ENCODE measurements at regions not wholly inside any gene's neighbourhood (a gene's known extent, or its start where the extent isn't known, plus 50 kb on each side); places are given as distances from the start of the nearest gene placed in this dataset.

DNA sequence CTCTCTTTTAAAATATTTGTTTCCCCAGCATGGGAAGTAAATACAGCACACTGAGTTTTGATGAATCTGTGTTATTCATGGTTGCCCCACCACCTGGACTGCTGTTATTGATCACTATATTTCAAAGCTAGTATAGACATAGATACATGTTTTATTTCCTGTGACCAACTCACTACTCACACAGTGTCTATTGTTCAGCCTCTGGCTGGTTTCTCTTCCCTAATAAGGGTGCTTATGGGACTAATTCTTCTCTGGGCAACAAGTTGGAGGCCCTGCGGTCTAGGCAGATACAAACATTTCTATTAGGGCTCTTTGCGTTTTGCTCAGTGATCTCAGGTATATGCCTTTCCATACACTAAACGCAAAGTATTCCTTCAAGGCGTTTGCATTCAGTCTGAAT lies 1191.0 kb upstream of the TMEM132C start:
- in situ Hi-C loops (cut with HindIII; ENCODE audit: low sequenced_read_pairs), result no loop called here
- no peak for DNase-seq (ENCODE audit: low spot score)

DNA sequence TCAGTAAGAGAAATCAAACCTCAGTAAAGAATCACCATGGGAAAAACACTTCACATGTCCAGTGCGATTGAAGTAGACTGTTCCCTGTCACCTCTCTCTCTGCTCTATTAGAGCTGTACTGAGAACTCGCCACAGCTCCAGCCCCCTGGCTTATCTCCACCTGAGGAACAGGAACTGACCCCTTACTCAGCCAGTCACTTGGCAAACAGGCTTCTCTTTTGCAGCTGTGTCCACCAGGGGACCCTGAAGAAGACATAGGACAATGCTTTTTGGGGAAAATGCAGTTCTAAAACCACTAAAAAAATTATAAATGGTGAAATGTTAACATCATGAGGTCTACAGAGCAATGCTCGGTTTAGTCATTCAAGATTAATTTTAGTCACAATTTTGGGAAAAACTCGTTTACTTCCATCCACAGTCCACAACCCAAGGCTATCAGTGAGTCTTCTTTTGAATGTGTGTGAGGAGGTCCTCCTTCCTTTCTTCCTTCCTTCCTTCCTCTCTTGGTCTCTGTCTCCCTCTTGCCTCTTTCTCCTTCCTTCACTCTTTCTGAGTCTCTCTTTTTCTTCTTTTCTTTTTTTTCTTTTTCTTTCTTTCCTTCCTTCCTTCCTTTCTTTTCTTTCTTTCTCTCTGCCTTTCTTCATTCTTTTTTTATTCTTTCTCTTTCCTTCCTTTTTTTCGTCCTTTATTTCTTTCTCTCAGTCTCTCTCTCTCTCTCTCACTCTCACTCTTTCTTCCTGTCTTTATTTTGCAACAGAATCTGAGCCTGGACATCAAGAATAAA lies 1189.5 kb upstream of the TMEM132C start:
- in situ Hi-C loops (cut with HindIII; ENCODE audit: low sequenced_read_pairs), result no loop called here
- no peak for DNase-seq (ENCODE audit: low spot score)

DNA sequence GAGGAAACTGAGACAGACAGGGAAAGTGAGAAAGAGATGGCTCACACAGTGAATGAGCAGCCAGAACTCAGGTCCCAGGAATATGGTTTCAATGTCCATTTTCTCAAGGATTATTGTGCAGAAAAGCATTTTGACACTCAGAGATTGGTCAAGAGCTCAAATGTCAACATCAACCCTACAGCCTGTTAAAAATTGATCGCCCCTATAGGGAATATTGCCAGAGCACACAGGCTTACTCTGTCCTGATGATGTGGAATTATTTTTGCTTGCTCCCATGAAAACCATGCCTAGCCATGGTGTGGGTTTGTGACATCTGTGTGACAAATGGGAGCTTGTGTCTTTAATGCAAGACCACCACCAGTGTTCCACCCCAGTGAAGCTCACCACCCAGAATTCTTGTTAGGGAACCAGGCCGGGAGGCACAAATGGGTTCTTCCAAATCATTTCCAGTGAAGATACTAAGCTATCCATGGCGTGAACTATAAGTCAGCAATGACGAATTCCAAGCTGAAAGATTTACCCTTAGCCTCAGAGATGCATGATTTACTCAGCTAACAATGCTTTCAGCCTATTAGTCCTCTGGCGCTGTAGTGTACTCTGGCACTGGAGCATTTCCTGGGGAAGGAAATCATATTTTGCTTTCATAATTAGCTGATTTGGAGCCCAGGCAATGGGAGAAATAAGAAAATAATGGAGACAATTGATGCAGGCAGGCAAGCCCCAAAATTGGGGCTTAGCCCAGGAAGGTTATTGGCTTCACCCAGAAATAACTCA lies 1188.2 kb upstream of the TMEM132C start:
- no peak for DNase-seq (ENCODE audit: low spot score)
- in situ Hi-C loops (cut with HindIII; ENCODE audit: low sequenced_read_pairs), result no loop called here

DNA sequence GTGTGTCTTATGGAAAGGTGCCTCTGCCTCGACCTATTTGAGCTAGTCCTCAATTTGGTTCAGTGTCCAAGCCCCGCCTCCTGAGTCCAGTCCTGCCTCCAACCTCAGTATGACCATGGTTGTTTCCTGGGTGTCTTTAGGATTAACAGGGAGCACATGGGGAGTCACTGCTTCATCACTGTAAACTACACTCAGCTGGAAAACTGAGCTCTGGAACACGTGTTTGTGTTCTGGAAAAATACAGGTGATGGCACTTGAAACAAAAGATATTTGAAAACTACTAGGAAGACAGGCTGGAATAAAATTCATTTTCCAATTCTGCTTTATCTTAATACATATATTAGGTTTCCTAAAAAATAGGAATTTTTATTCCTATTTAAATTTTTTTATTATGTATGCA lies 1187.3 kb upstream of the TMEM132C start:
- DNase-seq (ENCODE audit: low spot score), result no peak
- in situ Hi-C loops (cut with HindIII; ENCODE audit: low sequenced_read_pairs), result no loop called here

DNA sequence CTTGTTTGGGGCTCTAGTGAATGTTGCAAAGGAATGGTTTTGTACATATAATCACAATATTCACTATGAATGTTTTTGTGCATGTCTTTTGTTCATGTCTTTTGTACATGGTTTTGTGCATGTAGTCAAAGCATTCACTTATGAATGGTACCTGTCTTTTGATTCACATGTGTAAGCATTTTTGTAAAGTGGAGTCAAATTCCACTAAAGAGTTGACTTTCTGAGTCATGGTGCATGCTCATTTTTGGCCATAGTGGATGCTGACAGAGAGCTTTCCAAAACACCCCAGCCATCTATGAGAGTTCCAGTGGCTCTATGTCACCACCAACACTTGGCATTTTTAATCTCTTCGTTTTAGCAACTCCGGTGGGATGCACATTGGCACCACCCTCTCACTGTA lies 1185.9 kb upstream of the TMEM132C start:
- DNase-seq (ENCODE audit: low spot score), result no peak
- in situ Hi-C loops (cut with HindIII; ENCODE audit: low sequenced_read_pairs), result no loop called here

DNA sequence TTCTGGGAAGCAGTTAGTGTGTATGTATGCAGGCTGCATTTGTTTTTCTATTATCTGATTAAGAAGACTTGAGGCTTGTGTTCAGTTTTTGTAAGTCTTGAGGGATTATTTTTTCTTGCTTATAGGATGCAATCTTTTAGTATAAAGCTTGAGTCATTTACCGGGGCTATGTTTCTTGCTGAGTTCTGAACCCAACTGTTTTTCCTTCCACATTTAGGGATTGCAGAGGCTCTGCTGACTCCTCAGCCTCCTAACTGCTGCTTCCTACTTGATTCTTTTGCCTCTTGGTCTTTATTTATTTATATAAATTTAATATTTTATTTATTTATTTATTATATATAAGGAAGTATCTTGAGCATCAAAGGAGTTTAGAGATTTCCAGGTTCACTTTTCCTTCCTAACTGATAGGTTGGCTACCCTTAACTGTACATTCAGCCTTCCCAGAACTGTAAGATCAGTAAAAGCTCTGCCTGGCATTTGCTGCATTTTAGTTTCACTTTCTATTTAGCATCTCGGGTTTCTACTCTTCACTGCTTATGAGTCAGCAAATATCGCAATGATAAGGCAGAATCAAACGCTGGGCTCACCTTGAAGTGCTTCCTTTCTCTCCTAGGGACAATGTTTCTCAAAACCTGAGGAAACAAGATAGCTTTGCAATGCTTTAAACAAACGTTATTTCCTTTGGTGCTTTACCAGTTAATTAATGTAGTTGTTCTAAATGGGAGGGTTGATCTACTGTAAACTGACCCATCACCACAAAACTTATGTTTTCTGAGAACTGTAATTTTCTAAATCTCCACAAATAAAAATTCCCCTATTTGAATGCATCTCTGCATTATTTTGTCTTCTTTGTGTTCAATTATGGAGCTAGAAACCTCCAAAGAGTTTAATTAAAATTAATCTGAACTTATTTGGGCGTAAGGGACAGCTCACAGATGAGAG lies 1183.7 kb upstream of the TMEM132C start:
- DNase-seq (ENCODE audit: low spot score), result peak; percentile 57
- in situ Hi-C loops (cut with HindIII; ENCODE audit: low sequenced_read_pairs), result no loop called here

DNA sequence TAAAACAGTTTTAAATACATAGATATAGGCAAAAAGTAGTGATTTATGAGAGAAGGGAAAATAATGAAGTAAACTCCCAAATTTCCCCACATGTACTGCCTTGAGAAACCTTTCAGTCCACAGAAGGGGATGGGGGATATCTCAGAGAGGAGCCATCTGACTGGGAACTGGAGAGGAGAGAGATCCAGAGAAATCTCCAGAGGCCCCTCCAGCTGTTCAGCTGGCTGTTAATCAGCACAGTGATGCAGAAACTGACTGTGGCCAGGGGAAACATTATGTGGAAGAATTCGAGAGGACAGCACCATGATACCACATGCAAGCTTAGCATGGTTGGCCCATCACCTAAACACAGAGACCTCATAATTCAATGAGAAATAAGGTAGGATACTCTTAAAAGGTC lies 1165.9 kb upstream of the TMEM132C start:
- in situ Hi-C loops (cut with HindIII; ENCODE audit: low sequenced_read_pairs), result loop anchor here (25.0 kb wide), 1 partner anchor 189 kb away; no protein-coding TSS in a partner anchor
- no peak for DNase-seq (ENCODE audit: low spot score)

DNA sequence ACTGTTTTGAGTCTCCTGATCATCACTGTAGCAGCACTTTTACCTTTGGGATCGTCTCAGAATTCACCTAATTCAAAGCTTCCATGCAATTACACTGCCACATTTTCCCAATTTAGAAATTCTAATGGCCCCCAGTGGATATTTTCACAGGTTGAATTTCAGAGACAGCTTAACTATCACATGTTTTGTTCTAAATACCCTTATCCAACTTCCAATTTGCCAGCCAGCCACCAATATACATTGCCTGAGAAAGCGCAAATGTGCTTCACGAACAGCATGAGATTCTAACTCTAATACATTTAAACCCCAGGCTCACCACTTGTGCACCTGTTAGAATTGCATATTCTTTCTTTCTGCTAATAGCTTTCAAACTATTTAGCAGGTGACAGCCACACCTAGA lies 1160.9 kb upstream of the TMEM132C start:
- in situ Hi-C loops (cut with HindIII; ENCODE audit: low sequenced_read_pairs), result loop anchor here (25.0 kb wide), 1 partner anchor 194 kb away; no protein-coding TSS in a partner anchor

DNA sequence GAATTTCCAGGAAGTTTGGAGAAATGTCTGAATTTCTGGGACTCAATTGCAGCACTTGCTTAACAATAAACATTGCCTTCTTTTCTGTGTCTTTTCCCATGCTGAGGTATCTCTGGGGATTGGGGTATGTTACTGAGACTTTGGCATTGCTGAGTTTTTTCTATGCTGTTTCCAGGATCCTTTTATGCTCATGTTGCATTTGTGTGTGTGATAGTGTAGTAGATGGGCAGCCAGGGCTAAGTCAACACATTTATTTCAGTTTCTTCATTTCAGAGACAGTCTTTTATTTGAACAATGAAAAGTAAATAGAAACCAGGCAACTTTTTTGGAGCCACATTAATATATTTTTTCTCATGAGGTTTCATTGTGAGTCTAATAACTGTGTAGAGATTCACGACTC lies 1160.3 kb upstream of the TMEM132C start:
- in situ Hi-C loops (cut with HindIII; ENCODE audit: low sequenced_read_pairs), result loop anchor here (25.0 kb wide), 1 partner anchor 194 kb away; no protein-coding TSS in a partner anchor
- DNase-seq (ENCODE audit: low spot score), result no peak

More for the DNA sequence above, 1160.9 kb upstream of the TMEM132C start:
- DNase-seq (ENCODE audit: low spot score), result no peak

DNA sequence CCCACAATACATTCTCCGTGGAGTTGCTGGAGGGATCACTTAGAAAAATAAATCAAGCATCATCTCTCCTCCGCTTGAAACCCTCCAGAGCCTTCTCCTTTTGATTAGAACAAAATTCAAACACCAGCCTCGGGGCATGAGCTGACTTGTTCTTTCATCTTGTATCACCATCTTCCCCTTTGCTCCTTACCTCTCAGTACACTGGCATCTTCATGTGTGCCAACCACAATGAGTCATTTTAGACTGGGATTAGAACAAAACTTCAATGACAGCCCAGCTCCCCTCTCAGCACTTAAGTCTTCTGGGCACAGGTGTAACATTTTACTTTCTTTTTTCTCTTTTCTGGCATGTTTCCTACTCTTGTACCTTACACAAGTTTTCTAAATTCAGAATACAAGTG lies 1159.2 kb upstream of the TMEM132C start:
- in situ Hi-C loops (cut with HindIII; ENCODE audit: low sequenced_read_pairs), result loop anchor here (25.0 kb wide), 1 partner anchor 195 kb away; no protein-coding TSS in a partner anchor
- DNase-seq (ENCODE audit: low spot score), result no peak

DNA sequence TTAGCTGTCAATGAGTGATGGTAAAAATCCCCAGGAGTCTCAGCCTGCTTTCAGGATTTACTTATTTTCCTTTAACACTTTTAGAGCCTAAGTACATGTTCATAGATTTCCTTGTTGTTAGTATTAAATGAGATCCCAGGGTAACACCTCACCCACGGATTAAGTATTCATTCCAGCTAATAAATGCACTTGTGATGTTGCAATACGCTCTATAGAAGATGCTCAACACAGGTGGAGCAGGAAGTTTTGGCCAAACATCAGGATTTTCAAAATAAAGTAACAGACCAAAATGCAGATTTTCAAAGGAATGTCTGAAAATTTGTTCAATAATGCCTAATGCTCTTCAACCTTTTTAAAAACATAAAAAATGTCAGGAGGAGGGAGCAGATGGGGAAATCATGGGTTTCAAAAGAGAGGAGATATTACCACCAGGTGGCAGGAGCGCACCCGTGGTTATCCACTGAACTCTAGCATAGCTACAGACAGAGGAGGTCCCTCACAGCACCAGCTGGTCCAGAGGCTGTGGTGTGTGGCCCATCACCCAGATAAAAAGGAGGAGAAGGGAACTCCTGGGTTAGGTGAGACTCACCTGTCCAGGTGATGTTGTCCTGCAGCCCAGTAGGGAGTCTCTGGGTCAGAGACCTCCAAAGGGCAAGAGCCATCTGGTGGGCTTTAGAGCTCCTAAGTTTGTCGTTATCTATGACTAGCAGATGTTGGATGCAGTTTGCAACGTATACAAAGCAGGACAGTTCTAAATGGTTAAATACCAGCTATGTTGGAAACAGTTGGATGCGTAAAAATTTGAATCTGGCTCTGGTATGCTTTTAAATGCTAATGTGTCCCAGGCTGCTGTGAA lies 1158.4 kb upstream of the TMEM132C start:
- DNase-seq (ENCODE audit: low spot score), result peak; percentile 63
- in situ Hi-C loops (cut with HindIII; ENCODE audit: low sequenced_read_pairs), result loop anchor here (25.0 kb wide), 1 partner anchor 196 kb away; no protein-coding TSS in a partner anchor

DNA sequence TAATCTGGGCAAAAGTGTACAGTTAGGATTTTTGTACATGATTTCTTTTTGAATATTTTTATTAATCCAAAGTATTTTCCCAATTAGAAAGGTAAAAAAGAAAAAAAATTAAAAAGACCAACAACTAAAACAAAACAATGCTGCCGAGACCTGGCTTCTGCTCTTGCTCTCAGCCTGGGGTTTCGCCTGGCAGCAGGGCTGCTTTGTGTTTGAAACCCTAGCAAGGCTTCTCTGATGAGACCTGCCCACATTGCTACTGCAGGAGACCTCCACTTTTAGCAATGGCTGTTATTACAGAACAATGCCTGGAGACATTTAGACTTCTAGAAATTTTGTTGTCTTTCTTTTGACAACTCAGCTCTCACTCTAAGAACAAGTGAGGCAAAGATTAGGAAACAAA lies 1153.0 kb upstream of the TMEM132C start:
- DNase-seq (ENCODE audit: low spot score), result no peak
- in situ Hi-C loops (cut with HindIII; ENCODE audit: low sequenced_read_pairs), result loop anchor here (25.0 kb wide), 1 partner anchor 202 kb away; no protein-coding TSS in a partner anchor

DNA sequence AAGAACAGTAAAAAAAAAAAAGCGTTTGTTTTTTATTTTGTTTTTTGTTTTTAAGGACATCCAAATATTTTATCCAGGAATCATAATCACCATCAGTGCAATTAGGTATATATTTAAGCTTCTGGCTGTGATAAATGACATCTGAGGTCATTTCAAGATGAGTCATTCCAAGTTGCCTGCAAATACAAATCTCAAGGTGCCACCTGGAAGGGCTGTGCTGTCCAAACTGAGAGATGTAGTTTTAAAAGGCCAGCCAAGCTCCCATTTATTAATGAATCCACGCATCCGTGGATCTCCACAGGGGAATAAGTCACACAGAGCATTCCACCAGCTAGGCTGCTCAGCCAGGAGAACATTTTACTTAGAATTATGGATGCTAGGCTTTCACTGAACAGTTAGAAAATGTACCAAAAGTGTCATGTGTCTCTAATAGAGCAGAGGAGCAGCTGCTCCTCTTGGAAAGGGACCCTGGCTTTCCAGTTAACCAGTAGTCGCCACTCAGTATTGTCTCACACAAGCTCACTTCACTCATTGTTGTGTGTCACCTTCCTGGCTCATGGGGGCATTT lies 1151.4 kb upstream of the TMEM132C start:
- in situ Hi-C loops (cut with HindIII; ENCODE audit: low sequenced_read_pairs), result loop anchor here (25.0 kb wide), 1 partner anchor 203 kb away; no protein-coding TSS in a partner anchor

DNA sequence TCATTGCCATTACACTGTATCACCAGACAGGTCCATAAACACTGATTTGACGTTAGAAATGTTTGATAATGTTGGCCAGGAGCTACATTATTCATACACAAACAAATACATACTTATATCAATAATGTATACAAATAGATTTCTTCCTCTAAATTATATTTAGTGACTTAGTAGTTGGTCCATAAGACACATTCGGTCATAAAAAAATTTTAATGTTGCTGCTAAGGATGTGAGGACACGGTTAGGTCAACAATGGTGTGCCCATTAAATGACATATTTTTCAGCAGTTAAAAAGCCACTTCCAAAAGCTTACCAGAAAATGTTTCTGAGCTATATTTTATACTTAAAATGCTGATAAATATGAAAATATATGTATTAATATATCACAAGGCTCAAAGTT lies 1148.7 kb upstream of the TMEM132C start:
- in situ Hi-C loops (cut with HindIII; ENCODE audit: low sequenced_read_pairs), result loop anchor here (25.0 kb wide), 1 partner anchor 206 kb away; no protein-coding TSS in a partner anchor

More for the DNA sequence above, 1151.4 kb upstream of the TMEM132C start:
- DNase-seq (ENCODE audit: low spot score), result peak; percentile 82

DNA sequence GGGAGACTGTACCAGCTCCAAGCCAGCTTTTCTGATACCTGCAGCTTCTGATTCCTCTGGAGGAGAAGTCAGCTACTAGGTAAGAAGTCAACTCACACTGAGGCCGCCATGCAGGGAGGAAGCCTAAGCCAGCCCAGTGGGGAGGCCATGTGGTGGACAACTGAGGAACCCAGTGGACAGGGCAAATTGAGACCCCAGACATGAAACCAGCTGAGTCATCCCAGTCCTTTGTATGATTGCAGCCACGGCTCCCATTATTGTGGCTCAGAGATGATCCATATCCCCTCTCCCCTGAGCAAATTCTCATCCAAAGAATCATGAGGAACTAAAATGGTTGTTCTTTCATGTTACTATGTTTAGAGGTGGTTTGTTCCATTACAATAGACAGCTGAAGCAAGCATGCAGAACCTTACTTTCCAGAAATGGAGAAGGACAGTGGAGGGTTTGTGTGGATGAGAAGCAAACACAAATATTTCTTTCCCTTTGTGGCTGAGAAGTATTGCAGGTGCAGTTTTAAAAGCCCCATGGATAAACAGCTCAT lies 1147.3 kb upstream of the TMEM132C start:
- DNase-seq (ENCODE audit: low spot score), result no peak
- in situ Hi-C loops (cut with HindIII; ENCODE audit: low sequenced_read_pairs), result loop anchor here (25.0 kb wide), 1 partner anchor 207 kb away; no protein-coding TSS in a partner anchor

More for the DNA sequence above, 1148.7 kb upstream of the TMEM132C start:
- no peak for DNase-seq (ENCODE audit: low spot score)

DNA sequence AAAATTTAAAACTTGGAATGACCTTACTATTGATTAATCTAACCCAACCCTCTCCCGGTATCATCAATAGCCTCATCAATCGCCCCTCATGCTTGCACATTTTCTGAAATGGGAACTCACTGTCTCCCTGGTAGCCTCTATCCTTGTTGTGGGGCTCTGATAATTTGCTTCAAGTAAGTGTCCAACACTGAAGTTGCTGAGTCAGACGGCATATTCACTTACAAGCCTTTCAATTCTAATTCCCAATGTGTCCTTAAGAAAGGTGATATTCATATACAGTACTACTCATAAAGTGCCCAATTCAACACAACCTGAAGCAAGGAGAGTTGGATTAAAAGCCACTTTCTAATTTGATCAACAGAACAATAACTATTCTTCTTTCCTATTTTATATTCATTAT lies 1146.1 kb upstream of the TMEM132C start:
- in situ Hi-C loops (cut with HindIII; ENCODE audit: low sequenced_read_pairs), result loop anchor here (25.0 kb wide), 1 partner anchor 209 kb away; no protein-coding TSS in a partner anchor
- DNase-seq (ENCODE audit: low spot score), result no peak

DNA sequence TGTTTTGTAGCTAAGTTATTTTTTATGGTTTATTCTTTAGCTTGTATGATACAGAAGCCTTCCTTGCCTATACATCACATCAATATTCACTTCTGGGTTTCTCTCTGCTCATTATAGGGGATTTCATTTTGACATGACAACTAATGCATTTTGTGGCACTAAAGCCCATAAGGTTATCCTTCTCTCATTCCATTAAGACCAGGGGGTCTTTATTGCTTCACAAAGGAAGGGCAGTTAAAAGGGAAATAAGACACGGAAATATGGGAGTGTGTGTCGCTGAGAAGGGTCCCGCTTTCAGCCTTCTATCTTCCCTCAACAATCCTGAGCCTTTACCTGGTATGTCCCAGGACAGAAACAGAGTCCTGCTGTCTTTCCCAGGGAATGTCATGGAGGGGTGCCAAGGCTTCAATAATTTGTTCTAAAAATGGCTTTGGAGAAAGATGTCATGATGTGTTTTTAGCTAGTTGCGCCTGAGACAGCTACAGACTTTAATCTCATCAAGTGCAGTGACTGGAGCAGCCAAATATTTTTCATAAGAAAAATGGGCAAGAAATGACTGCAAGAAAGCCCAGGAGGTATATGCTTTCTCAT lies 1145.4 kb upstream of the TMEM132C start:
- in situ Hi-C loops (cut with HindIII; ENCODE audit: low sequenced_read_pairs), result loop anchor here (25.0 kb wide), 1 partner anchor 209 kb away; no protein-coding TSS in a partner anchor
- no peak for DNase-seq (ENCODE audit: low spot score)

Data from G401 (cell line).